PFSK-1 (cell line): ENCODE measurements at regions not wholly inside any gene's neighbourhood (a gene's known extent, or its start where the extent isn't known, plus 50 kb on each side); places are given as distances from the start of the nearest gene placed in this dataset.

Experiments used
- FOXP2 ChIP-seq: optimal IDR thresholded peaks from 2 replicates; pipeline ENCODE3; 2011; ENCODE audit warnings: borderline replicate concordance, control low read depth, inconsistent platforms; ENCODE audit not compliant: insufficient read depth; ENCODE audit errors: extremely low read length, extremely low read depth
- POLR2AphosphoS5 ChIP-seq: IDR thresholded peaks from 2 replicates; pipeline ENCODE4 v1.6.1; 2012; ENCODE audit warnings: low read depth, mild to moderate bottlenecking, control low read depth, low read length, moderate library complexity
- SIN3A ChIP-seq: IDR thresholded peaks from 2 replicates; pipeline ENCODE4 v1.6.1; 2012; ENCODE audit warnings: mild to moderate bottlenecking, low read length, moderate library complexity, borderline replicate concordance; ENCODE audit not compliant: insufficient read depth
- TAF1 ChIP-seq: IDR thresholded peaks from 2 replicates; pipeline ENCODE4 v1.6.1; 2012; ENCODE audit warnings: low read length, control low read depth, borderline replicate concordance; ENCODE audit not compliant: insufficient read depth
- TF ChIP-seq, protein P1 (sequence below), 2 experiments: IDR thresholded peaks; 2 replicates each; pipeline versions ENCODE4 v1.6.1 to v1.8.0; 2011 to 2012; ENCODE audit warnings: low read depth in 2 of 2, low read length in 2 of 2, control low read depth in 1 of 2, inconsistent platforms in 1 of 2, mild to moderate bottlenecking in 1 of 2, moderate library complexity in 1 of 2; ENCODE audit not compliant: insufficient read depth in 1 of 2

DNA sequence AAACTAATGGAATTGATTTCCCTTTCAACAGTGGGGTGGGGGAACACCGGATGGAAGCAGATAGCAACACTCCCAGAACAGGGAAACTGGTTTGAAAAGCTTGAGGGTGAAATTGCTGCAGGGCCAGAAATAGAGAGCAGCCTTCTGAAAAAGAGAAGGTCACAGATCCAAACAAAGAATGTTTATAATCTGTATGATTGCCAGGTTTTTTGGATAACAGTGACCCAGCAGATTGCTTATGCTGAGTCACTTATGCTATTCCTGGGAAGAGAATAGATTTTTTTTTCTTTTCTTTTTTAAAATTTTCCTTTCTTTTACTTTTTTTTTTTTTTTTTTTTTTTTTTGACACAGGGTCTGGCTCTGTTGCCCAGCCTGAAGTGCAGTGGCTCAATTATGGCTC lies 641.3 kb downstream of the KCNJ2 start:
- TF ChIP-seq FOXP2 = no peak
- TF ChIP-seq, protein P1, sequence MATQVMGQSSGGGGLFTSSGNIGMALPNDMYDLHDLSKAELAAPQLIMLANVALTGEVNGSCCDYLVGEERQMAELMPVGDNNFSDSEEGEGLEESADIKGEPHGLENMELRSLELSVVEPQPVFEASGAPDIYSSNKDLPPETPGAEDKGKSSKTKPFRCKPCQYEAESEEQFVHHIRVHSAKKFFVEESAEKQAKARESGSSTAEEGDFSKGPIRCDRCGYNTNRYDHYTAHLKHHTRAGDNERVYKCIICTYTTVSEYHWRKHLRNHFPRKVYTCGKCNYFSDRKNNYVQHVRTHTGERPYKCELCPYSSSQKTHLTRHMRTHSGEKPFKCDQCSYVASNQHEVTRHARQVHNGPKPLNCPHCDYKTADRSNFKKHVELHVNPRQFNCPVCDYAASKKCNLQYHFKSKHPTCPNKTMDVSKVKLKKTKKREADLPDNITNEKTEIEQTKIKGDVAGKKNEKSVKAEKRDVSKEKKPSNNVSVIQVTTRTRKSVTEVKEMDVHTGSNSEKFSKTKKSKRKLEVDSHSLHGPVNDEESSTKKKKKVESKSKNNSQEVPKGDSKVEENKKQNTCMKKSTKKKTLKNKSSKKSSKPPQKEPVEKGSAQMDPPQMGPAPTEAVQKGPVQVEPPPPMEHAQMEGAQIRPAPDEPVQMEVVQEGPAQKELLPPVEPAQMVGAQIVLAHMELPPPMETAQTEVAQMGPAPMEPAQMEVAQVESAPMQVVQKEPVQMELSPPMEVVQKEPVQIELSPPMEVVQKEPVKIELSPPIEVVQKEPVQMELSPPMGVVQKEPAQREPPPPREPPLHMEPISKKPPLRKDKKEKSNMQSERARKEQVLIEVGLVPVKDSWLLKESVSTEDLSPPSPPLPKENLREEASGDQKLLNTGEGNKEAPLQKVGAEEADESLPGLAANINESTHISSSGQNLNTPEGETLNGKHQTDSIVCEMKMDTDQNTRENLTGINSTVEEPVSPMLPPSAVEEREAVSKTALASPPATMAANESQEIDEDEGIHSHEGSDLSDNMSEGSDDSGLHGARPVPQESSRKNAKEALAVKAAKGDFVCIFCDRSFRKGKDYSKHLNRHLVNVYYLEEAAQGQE (IDR thresholded peaks at IDR 0.05; ENCODE audit: insufficient read depth in 1 of 2, low read depth in 2 of 2, low read length in 2 of 2) = no peak
- no peak for TF ChIP-seq POLR2AphosphoS5
- no peak for TF ChIP-seq SIN3A
- no peak for TF ChIP-seq TAF1

DNA sequence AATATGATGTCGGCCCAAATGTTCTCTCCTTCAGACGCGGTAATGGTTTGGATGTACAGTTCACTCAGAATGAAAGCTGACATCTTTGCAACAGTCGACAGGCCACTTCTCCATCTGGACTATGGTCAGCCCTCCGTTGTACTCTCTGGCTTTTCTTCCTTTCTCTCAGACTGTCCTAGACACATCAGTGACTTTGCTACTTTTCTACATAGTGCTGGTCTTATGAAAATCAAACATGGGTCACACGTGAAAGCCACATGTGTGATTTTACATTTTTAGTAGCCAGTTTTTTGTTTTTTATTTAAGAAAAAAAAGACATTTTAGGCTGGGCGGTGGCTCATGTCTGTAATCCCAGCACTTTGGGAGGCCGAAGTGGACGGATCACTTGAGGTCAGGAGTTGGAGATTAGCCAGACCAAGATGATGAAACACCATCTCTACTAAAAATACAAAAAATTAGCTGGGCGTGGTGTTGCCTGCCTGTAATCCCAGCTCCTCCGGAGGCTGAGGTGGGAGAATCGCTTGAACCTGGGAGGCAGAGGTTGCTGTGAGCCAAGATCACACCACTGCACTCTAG lies 644.1 kb downstream of the KCNJ2 start:
- TF ChIP-seq TAF1 = no peak
- TF ChIP-seq SIN3A = no peak
- TF ChIP-seq POLR2AphosphoS5 = no peak
- TF ChIP-seq, protein P1 (IDR thresholded peaks at IDR 0.05; ENCODE audit: insufficient read depth in 1 of 2, low read depth in 2 of 2, low read length in 2 of 2) = no peak
- TF ChIP-seq FOXP2 = no peak

DNA sequence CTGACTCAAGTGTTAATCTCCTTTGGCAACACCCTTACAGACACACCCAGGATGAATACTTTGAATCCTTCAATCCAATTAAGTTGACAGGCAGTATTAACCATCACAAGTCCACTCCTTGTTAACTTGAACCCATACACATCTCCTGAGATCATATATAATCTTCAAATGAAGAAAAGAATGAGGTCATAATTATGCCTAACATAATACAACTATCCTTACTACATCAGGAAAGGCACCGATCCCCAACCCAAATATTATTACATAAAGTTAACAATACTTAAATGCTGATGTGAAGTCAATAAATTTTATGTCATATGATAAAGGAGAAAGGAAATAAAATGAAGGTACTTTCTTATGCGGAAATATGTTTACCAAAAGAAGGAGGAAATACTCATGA lies 649.9 kb downstream of the KCNJ2 start:
- TF ChIP-seq, protein P1 (IDR thresholded peaks at IDR 0.05; ENCODE audit: insufficient read depth in 1 of 2, low read depth in 2 of 2, low read length in 2 of 2) = no peak
- TF ChIP-seq POLR2AphosphoS5 = no peak
- TF ChIP-seq FOXP2 = no peak
- no peak for TF ChIP-seq SIN3A
- no peak for TF ChIP-seq TAF1

DNA sequence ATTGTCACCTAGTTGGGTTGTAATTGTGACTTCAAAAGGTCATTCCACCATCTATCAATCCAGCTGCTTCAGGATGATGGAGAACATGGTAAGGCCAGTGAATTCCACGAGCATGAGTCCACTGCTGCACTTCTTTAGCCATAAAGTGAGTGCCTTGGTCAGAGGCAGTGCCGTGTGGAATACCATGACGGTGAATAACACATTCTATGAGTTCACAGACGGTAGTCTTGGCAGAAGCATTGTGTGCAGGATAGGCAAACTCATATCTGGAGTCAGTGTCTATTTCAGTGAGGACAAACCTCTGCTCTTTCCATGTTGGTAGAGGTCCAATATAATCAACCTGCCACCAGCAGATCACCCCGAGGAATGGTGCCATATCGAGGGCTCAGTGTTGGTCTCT lies 650.9 kb downstream of the KCNJ2 start:
- TF ChIP-seq, protein P1 (IDR thresholded peaks at IDR 0.05; ENCODE audit: insufficient read depth in 1 of 2, low read depth in 2 of 2, low read length in 2 of 2) = no peak
- TF ChIP-seq TAF1 = no peak
- TF ChIP-seq POLR2AphosphoS5 = no peak
- TF ChIP-seq SIN3A = no peak
- TF ChIP-seq FOXP2 = no peak
